Stimulated activated CD4-positive, alpha-beta T cell treated with anti-CD3 and anti-CD28 coated beads, Interleukin-15, amount 100 ng/mL, for 48 hours (primary cell): ENCODE measurements at regions not wholly inside any gene's neighbourhood (a gene's known extent, or its start where the extent isn't known, plus 50 kb on each side); places are given as distances from the start of the nearest gene placed in this dataset.
"Not testable (repeated sequence)": the region's sequence is repeated elsewhere in the genome, so short reads cannot be mapped to it uniquely, and the experiment has no call there.

Source experiments
- DNase-seq, 2 donors: peaks; one replicate each; pipeline ENCODE4 v3.0.0-alpha.2; 2020; ENCODE audit warnings: low read depth in 2 of 2

DNA sequence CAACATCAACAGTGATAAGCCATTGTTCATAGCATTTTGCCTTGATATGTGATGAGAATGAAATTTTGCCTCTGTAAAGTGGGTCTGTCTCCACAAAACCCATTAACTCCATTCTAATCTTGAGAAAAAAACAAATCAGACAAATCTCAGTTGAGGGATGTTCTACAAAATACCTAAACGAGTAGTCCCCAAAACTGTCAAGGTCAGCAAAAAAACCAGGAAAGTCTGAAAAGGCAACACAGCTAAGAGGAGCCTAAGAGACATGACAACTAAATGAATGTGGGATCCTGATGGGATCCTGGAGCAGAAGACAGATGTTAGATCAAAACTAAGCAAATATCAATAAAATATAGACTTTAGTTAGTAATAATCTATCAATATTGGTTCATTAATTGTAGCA is 431.6 kb upstream of the SPTLC3 start:
- no peak for DNase-seq

DNA sequence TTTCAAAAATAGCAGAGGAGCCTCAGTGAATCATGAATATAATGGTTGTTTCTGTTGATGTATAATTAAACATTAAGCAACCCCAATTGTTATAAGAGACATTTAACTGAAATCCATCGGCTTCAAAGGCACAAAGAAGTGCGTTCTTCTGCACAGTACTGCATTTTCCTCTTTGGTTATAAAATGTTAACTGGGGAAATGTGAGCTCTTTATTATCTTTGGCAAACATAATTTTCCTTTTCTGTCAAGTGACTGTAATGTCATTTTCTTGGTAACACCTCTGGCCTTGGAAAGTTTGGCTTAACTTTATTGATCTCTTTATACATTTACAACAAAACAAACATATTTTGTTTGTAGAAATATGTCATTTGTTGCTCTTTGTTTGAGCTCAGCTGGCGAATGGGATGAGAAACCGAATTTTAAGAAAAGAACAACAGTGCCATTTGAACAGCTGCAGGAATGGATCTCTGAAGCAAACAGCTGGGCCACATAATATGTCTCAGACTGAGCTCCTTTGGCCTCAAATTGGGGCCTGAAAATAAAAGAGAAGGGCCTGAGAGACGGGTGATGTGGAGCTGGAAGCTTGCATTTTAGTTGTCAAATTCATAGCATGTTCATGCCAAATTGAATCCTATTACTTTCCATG is 427.0 kb upstream of the SPTLC3 start:
- DNase-seq, result no peak

DNA sequence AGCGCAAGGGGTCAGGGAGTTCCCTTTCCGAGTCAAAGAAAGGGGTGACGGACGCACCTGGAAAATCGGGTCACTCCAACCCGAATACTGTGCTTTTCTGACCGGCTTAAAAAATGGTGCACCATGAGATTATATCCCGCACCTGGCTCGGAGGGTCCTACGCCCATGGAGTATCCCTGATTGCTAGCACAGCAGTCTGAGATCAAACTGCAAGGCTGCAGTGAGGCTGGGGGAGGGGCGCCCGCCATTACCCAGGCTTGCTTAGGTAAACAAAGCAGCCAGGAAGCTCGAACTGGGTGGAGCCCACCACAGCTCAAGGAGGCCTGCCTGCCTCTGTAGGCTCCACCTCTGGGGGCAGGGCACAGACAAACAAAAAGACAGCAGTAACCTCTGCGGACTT is 426.1 kb upstream of the SPTLC3 start:
- not testable (repeated sequence) for DNase-seq

DNA sequence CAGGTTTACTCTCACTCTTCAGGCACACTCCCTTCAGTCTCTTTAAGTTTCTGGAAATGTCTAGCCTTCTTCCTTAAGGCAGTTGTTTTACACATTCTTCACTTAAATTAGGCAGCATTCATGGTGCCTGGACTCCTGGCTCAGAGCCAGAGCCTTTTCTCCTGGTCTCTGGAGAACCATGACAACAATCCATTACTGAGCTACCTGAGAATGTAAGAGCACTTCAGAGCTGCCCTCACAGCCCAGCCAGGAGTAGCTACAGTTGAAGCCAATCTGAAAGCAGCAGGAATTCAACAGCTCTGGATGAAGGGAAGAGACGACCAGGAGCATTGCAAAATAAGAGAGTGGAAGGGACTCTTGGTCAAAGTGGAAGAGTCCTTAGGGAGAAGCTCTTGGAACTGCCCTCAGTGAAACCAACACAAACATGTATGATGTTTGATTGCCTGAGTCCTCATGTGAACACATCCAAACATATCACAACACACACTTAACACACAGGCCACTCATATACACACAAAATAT is 416.8 kb upstream of the SPTLC3 start:
- no peak for DNase-seq

DNA sequence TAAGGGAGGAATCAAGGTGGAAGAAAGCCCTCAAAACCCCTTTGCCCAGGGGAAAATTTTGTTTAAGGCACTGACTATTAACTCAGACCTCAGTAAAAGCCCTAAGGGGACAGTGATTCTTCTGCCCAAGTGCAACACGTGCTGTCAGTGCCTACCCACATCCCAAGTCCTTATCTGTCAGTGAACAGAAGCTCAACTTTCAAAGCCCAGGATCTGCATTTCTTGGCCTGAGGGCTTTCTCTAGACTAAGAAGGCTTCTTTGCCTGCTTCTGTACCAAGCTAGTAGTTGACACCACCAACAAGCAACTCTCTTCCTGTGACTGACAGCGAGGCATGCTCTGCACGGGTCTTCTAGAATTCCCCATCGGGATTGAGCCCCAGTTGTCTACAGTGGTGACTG is 416.0 kb upstream of the SPTLC3 start:
- DNase-seq, result no peak

DNA sequence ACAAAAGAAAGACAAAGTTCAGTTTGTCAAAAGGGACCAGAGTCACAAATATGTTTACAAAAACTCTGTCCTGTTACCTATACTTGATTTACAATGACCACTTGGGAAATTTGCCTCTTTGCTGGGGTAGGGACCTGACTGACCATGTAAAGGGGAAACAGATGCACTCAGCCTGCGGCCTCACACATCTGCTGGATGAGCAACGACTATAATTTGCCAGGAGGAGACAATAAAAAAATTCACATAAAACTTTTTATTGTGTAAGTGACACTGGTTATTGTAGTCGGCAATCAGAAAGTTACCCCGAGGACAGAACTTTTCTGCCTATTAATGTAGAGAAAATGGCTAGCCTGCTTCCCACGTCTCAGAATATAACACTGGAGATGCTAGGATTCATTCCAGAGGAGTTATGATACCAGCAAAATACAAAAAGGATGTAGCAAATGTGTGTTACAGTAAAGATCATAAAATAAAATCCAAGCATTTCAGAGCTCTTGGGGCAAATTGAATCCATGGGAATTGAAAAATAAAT is 415.4 kb upstream of the SPTLC3 start:
- DNase-seq, result no peak

DNA sequence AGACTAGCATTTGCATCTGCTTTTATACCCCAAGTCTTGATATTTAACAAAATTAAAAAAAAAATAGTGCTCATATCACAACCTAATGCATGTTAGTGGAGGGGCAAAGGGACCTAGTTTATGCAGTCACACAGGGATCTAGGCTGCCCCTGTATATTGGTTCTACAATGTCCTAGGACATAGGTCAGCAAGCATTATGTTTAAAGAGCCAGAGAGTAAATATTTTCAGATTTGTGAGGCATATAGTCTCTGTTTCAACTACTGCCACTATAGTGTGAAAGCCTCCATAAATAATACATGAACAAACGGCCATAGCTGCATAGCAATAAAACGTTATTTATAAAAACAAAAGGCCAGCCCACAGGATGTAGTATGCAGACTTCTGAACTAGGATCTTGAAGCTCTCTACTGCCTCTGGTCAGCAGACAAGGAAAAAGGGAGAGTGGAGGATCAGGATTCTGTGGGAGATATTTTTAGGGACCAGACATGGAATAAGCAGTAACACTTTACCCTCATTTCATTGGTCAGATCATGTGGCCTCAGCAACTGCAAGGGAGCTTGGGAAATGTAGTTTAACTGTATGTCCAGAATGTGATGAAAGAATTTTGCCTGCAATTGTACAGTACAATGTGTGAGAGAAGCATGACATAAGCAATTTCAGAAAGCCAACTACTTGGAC is 414.2 kb upstream of the SPTLC3 start:
- DNase-seq, result no peak

DNA sequence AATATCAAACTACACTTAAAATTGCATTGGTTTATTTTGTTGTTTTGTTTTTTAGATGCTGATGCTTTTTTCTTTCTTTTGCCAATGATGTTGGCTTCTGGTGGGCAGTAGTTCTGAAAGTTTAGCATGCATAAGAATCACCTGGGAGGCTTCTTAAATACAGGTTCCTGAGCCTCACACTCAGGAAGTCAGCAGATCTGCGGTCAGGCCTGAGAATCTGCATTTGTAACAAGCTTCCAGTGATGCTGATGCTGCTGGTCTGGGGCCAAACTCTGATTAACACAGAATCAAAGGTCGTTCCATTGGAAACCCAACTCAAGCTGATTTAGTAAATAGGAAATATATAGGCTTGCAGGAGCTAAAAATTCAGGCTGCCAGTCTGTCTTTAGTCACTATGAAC is 412.9 kb upstream of the SPTLC3 start:
- no peak for DNase-seq

DNA sequence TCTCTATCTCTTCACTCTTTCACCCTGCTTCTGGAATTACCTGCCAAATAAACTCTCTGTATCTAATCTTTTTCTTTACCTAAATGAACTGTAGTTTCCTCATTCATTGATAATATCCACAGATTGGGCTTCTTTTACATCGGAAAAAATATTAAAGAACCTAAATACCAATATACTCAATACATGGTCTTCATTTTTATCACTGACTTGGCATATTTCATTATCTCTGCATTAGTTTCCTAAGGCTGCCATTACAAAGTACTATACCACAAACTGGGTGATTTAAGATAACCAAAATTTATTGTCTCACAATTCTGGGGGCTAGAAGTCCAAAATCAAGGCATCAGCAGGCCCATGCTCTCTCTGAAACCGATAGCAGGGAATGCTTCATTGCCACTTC is 411.9 kb upstream of the SPTLC3 start:
- no peak for DNase-seq

DNA sequence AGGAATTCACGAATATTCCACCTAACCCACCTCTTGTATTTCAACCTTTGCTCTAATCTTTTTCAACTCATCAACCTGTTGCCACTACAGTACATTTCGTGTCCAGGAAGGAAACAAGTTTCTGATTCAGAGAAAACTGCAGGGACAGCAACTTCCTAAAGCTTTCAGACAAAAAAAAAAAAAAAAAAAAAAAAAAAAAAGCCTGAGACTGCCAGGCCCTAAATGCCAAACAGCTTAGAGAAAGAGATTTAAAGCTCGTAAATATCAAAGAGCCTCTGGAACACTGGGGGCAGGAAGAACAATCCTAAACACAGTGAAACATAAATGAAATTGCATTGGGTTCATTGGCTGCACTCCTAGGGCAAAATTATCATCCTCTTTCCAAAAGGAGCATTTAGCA is 411.2 kb upstream of the SPTLC3 start:
- no peak for DNase-seq

DNA sequence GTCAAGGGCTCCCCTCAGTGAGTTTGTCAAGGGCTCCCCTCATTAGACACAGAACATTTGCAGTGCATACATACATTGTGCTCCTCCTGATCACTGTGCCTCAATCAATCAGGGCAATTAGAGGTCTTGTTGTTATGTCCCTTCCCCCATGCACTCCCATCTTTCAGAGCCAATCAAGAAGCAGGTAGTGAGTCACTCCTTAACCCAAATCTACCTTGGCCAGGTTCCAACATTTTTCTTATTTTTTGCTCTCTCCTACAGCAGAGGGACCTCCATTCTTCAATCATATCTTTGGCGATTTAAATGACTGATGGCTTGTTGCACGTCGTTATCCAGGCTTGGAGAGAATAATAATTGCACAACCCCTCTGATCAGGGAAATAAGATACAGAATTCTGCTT is 409.9 kb upstream of the SPTLC3 start:
- DNase-seq, result no peak

DNA sequence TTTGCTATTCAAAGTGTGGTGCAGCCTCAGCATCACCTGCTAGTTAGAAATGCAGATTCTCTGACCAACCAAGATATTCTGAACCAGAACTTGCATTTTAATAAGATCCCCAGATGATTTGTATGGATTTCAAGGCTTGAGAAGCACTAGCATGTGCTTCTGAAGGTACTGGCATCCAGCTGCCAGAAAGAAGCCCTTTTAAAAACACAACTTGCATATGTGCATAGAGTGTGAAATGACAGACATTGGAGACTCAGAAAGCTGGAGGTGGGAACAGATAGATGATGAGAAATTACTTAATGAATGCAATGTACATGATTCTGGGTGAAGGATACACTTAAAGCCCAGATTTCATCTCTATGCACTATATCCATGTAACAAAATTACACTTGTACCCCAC is 409.3 kb upstream of the SPTLC3 start:
- no peak for DNase-seq

DNA sequence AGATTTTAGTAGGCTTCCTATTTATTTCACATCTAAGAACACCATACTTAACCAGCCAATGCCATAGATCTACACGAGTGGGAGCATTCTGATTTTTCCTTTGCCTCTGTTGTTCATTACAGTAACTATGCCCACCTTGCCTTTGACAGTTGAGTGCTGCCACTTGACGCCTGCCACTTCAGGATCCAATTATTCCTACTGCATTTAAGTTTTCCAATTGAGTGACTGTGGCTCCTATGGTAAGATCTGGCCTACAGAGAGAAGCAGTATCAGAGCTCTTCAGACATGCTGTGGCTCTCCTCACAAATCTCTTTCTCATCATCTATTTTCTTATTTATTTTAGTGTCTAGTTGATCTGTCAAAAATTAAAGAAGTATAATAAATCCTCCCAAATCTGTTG is 403.0 kb upstream of the SPTLC3 start:
- DNase-seq, result no peak

DNA sequence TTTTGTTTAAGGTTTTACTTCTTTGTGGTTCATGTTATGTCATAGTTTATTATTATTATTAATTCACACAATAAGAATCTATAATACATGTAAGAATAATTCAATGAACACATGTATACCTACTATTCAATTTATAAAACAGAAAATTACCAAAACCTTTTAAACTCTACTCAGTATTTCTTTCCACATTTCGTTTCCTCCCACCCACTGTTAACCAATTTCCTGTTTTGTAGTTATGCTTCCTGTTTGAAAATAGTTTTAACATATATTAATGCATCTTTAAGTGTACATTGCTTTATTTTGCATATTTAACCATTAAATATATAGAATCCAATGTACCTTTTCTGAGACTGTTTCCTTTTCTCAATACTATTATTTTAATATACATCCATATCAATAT is 397.9 kb upstream of the SPTLC3 start:
- DNase-seq, result no peak

DNA sequence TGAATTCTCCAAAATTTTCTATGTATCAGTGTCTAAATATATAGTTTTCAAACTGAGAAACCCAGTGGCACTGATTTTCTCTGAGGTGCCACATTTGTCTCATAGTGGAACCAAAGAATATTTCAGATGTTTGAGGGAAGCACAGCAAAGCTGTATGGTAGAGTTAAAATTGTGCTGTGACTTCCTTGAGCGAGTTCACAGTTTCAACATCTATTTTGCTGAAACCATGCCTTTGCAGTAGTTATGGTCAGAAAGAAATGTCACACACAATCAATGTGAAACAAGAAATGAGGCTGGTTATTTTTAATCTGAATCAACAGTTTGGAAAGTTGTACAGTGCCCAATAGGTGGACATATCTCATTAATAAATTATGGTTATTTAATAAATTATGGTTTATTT is 394.0 kb upstream of the SPTLC3 start:
- no peak for DNase-seq

DNA sequence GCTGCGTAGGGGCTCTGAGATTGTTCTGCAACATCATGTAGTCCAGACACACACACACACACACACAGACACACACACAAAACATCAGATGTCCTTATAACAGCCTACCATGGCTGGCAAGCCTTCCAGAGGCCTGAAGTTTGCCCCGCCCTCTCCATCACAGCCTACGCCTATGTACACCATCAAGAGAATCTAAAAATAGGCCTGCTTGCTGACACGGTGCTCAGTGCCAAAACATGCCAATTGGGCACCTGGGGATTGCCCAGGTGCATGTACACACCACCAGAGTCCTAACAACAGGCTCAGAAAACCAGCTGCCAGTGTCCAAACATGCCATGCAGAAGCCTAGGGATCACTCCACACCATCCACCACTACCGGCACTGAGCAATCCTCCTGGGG is 391.7 kb upstream of the SPTLC3 start:
- no peak for DNase-seq

DNA sequence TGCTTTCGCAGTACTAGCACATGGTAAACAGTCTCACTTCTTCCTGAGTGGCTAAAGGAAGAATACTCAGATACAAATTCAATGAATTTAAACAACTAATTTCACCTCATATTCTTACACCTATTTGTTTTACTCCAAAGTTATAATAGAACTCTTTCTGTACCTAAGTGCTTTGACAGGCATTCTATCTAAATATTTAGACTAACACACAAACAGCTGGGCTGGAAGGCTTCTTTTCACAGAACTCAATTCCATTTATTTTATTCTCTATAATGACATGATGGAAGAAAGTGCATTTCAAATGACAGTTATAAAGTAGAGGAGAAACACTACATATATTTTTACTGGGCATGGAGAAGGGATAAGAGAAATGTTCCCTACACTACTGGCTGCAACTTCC is 384.9 kb upstream of the SPTLC3 start:
- no peak for DNase-seq

DNA sequence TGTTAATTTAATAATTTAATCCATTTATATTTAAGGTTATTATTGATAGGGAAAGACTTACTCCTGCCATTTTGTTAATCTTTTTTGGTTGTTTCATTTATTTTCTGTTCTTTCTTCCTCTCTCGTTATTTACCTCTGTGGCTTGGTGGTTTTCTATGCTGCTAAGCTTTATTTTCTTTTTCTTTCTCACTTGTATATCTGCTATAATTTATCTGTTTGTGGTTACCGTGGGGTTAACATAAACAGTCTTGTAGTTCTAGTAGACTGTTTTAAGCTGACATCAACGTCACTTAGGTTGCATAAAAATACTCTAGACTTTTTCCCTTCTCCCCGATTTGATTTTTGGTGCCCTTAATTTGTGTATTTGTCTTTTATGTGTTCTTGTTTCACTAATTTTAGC is 381.3 kb upstream of the SPTLC3 start:
- no peak for DNase-seq

DNA sequence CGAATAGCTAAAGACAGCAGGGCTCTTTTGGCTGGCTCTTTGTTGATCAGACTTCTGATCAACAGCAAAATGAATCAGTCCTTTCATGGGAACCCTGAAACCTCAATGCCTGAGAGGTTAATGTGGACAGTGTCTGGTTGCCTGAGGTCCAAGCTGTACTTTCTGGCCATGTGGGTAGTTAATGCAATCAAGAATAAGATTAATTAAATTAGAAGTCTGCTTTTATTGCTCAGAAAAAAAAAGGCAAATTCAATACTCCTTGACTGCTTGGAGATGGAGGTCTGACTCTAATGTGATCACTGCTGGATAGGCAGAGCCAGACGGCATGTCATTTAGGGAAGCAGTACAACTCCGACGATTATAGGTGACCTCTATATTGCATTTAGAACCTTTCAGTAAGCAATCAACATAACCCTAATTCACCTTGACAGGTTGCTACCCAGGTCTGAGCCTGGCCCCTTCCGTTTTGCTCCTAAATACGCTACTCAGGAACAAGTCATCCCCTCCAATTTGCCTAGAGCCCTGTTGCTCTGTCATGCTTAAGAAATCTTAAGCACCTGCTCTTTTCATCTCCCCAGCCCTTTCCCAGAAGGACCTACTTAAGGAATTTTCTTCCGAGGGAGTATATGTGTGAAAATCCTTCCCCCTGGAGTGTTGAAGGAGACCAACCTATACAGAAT is 370.0 kb upstream of the SPTLC3 start:
- DNase-seq, result no peak

DNA sequence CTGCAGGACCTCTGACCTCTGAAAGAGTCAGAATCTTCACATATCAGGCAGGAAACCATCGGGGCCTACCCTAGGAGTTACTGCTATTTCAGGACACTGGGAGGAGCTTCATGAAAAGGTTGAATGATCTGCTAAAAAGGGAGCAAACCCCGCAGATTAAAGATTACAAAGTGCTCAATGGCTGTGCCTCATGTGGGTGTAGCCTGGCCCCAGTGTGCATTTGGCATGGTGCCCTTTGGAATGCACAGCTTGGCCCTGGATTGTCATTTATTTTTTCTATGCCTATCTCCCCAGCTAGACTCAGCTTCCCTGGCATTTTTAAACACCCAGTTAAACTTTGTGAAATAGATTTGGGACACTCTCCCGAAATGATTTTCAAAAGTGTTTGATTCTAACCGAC is 368.5 kb upstream of the SPTLC3 start:
- DNase-seq, result no peak

DNA sequence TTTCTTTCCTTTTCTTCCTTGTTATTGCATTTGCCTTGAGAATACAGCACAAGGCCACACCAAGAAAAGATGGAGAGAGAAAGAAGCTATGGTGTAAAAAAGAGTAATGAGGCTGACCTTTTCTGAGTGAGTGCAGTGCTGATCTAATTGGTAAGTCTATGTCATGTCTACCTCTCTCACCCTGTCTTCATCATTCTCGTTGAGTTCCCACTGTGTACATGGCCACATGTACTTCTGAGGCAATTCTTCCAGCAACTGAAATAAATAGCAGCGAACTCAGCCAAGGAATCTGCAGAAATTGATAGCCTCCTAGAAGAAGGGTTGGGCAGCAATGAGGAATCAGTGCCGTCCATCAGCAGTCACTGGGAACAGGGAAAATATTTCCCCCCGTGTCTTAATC is 367.2 kb upstream of the SPTLC3 start:
- DNase-seq, result no peak

DNA sequence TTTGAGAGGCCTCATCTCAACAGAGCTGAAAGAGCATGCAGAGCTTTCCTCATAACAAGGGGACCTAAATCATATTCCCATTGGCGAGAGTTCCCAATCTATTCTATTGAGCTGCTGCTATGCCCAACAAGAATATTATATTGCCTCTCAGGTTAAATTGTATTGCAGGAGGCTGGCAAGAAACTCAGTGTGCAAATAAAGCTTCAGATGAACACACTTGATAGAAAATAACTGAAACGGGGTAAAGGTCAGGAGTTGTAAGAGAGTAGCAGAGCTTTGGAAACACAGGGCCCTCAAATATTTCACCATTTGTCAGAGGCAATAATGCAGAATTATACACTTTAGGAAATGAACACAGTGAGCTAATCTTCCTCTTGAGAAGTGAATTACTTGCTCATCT is 364.3 kb upstream of the SPTLC3 start:
- DNase-seq, result no peak

DNA sequence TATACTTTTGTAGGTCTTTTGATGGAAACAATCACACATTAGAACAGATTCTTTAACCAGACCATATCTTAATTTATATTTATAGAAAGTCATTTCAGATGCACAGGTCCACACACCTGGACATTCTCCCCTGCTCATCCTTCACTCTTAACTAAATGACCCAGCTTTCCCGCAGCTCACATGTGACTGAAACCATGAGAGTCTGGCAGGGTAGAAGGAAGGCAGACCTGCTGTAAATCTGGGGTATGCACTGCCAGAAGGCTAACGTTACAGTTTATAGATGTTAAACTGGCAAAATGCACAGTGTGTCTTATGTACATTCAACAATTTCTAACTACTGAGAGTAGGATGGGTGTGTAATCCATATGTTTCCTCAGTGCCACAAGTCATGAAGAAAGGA is 359.5 kb upstream of the SPTLC3 start:
- no peak for DNase-seq
